Endothelial cell of umbilical vein (primary cell): ENCODE measurements at regions not wholly inside any gene's neighbourhood (a gene's known extent, or its start where the extent isn't known, plus 50 kb on each side); places are given as distances from the start of the nearest gene placed in this dataset.

Source experiments
- POLR2A ChIP-seq: IDR thresholded peaks from 2 replicates; pipeline ENCODE4 v1.6.1; 2012; ENCODE audit warnings: low read depth, mild to moderate bottlenecking, control low read depth, low read length
- POLR2AphosphoS5 ChIP-seq: IDR thresholded peaks from 2 replicates; pipeline ENCODE4 v1.6.1; 2012; ENCODE audit warnings: low read depth, mild to moderate bottlenecking, control low read depth, low read length, moderate library complexity; ENCODE audit not compliant: insufficient read depth
- TF ChIP-seq, protein P1 (sequence below), 2 donors: IDR thresholded peaks; 1 replicate in 1 of 2; 2 replicates in 1 of 2; pipeline ENCODE4 v1.5.1; 2011; ENCODE audit warnings: low read length in 2 of 2, mild to moderate bottlenecking in 2 of 2, moderate library complexity in 2 of 2, control low read depth in 1 of 2, inconsistent platforms in 1 of 2, low read depth in 1 of 2; ENCODE audit not compliant: insufficient read depth in 1 of 2; ENCODE audit errors: extremely low read depth in 1 of 2

- TF ChIP-seq, protein P1, sequence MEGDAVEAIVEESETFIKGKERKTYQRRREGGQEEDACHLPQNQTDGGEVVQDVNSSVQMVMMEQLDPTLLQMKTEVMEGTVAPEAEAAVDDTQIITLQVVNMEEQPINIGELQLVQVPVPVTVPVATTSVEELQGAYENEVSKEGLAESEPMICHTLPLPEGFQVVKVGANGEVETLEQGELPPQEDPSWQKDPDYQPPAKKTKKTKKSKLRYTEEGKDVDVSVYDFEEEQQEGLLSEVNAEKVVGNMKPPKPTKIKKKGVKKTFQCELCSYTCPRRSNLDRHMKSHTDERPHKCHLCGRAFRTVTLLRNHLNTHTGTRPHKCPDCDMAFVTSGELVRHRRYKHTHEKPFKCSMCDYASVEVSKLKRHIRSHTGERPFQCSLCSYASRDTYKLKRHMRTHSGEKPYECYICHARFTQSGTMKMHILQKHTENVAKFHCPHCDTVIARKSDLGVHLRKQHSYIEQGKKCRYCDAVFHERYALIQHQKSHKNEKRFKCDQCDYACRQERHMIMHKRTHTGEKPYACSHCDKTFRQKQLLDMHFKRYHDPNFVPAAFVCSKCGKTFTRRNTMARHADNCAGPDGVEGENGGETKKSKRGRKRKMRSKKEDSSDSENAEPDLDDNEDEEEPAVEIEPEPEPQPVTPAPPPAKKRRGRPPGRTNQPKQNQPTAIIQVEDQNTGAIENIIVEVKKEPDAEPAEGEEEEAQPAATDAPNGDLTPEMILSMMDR (IDR thresholded peaks at IDR 0.05; ENCODE audit: extremely low read depth in 1 of 2, insufficient read depth in 1 of 2, low read depth in 1 of 2, low read length in 2 of 2): no peak
- TF ChIP-seq POLR2AphosphoS5 (no peak), POLR2A (no peak)
Observed at GRCh38 chr18:78731016-78731397, 248.6 kb upstream of the SALL3 start.
